ENCODE measurements at regions not wholly inside any gene's neighbourhood (a gene's known extent, or its start where the extent isn't known, plus 50 kb on each side); places are given as distances from the start of the nearest gene placed in this dataset.
A peak's percentile ranks its signal among the peaks of the same experiment; 100 is the strongest.

DNA sequence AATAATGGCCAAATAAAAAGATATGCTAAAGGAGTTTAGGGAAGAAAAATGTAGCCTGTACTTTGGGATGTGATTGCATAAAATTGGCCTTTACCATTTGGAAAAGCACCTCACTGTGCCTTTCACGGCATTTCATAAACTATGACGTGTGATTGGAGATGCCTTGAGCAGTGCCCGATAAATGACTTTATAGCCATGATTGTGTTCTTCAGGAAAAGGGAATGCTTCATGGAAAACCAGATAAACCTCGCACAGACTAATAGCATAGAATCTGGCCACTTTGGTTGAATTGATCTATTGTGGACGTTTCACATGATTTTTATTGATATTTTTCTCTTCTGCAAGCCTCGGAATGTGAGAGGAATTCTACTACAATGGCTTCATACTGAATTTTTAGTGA, 502.0 kb upstream of the MKI67 start:
- DNase-seq: no peak

DNA sequence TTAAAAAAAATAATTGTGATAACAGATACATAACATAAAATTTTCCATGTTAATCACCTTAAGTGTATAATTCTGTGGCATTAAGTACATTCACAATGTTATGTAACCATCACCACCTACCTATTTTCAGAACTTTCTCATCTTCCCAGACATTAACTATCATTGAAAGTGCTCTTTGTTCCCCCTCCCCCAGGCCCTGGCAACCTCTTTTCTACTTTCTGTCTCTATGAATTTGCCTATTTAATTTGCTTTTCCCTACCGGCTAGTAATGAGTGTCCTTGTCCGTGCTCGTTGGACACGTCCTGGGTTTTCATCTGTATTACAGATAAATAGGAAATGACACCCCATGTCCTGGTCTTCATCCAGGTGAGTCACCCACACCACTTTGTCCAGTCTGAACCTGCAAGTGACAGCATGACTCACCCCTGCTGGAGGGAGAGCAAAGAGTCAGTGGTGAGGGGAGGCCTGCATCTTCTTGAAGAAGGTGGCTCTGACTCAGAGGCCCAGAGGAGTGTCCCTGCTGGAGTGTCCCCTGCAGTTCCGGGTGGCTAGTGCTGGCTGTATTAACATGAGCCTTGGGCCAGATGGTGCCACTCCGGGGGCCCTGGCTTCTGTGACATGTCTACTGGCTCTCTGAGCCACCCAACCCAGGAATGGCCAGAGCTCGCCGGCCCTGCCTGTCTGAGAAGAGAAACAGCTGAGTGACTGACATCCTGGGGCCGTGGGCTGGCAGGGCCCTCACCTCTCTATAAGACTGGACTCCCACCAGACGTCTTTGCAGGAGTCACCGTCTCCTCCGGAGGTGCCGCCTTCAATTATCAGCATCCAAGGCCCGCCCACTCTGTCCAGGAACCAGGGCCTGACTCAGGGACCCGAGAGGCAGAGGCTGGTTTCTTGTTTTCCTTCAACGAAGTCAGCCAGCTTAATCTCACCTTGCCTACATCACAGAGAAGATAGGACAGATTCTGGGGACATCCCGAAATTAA, 503.2 kb upstream of the MKI67 start:
- no peak for DNase-seq

DNA sequence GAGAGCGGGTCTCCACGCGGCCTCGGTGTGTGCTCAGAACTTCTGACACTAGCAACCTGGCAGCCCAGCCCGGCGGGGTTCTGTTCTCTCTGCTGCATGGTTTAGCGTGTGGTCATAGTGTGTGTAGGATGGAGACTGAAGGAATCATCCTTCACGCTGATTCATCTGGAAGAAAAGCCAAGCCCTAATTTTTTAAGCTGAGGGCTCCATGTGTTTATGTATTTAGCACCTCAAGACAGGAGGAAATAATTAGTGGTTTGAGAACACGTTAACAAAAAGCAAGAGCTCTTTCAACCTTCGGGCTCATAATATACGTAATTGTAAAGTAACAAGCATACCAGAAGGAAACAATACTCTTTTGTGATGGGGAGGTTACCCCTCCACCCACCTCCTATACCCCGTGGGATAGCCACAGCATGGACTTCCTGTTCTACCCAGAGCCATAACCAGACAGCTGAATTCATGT, 504.6 kb upstream of the MKI67 start:
- no peak for DNase-seq

DNA sequence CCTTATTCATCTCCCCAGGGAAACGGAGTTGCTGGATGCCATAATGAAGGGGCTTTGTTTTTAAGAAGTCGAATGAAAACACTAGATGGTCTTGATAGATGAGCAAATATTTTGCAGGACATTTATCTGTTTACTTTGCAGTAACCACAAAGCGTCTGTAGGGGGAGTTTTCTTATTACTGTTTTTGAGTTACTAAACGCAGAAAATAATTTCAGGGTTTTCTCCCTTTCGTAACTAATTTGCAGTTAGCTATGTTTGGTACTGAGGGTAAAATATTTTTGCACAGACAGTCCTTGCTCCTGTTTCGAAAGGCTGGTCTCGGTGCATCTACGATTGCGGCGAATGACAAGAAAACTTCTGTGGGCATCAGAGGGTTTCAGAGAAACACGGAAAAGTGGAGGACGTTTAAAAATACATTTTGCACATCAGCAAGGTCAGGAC, 505.6 kb upstream of the MKI67 start:
- peak; percentile 22 for DNase-seq

DNA sequence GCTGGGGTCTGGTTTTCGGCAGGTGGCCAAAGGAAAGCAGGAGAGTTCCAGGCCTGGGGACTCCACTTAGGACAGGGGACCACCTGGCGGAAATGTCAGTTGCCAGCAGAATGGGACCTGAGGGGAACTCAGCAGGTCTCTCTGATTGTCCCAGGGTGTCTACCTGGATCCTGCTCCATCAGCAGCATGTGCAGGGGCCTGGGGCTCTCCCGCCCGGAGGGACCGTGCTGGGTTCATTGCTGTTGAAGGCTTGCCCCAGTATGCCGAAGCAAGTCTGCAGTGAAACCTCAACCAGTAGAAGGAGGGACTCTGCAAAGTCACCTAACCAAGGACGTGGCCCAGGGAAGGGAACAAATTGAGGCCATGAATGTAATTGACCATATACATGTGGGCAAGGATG, 506.5 kb upstream of the MKI67 start:
- no peak for DNase-seq

DNA sequence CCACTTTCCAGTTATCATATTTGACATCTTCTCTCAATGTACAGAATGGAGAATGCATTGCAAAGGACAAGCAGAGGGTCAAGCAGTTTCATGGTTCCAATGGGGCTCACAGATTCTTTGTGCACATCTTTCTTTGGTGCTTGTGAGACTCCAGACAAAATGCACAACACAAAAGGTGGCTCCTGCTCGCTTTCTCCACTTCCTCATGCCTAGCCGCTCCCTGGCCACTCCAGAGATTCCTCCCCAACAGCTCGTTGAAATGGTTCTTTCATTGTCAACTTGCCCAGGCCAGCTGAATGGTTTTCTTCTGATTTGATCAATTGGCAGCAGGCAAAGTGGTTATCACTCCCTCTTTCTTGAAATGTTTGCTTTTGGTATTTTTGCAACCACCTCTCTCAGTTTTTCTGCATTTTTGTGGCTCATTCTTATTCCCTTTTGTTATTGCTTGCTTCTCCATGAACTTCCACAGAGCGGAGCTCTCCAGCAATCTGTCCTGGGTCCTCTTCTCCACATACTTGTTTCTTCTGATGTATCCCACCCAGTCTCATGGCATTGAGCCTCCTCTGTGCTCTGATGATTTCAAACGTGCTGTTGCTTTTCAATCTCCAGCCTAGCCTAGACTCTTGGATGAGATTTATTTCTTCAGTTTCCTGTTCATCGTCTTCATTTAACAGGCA, 507.8 kb upstream of the MKI67 start:
- peak; percentile 3 for DNase-seq

DNA sequence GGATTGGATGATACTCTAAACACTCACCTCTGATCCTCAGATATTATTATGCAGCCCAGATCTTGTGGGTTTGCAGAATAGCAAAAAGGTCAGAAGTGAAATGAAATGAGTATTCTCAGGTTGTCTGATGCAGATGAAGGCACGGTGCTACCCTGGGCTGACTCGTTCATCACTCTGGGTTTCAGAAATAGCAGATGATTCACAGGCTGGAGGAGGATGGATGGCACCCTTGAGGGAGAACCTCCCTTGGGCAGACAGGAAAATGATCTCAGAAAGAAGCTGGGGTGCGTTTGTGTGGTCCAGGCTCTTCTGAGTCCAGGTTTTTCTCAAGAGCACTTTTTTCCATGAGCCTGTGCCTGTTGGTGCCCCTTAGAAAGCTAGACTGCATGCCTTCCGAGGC, 515.8 kb upstream of the MKI67 start:
- no peak for DNase-seq

DNA sequence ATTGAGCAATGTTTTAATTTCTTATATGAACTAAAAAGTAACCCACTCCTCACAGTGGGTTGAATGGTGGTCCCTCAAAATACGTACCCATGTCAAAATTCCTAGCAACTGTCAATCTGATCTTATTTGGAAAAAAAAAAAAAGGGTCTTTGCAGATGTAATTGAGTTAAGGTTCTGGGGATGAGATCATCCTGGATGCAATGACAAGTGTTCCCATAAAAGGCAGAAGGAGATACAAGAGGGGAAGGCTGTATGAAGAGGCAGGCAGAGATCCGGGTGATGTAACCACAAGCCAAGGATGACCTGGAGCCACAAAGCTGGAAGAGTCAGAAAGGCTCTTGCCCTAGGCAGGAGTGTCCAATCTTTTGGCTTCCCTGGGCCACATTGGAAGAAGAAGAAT, 516.3 kb upstream of the MKI67 start:
- DNase-seq: no peak

DNA sequence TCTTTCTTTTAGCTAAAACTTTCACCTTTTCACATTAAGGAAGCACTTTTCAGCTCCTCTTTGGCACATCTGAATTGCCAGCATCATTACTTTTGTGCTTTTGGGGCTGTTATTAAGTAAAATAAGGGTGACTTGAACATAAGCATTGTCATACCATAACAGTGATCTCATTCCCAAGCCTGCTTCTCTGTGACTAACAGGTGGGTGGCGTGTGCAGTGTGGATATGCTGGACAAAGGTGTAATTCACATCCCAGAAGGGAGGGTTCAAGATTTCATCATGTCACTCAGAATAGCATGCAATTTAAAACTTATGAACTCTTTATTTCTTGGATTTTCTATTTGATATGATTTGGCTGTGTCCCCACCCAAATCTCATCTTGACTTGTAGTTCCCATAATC, 517.4 kb upstream of the MKI67 start:
- DNase-seq: no peak

DNA sequence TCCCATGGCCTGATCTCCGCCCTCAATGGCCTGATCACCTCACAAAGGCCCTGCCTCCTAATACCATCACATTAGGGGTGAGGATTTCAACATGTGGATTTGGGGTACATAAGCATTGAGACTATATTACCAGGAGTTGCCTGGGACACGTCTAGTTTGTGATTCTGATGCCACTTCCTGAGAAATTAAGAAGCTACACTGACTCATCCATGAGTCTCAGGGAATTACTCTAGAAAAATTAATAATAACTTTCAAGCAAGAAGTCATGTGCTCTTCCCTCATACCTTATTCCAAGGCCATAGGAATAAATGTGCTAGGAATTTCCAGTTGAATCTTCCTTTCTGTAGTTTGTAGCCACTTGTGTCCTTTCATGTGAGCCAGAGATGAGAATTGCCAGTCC, 519.3 kb upstream of the MKI67 start:
- no peak for DNase-seq

DNA sequence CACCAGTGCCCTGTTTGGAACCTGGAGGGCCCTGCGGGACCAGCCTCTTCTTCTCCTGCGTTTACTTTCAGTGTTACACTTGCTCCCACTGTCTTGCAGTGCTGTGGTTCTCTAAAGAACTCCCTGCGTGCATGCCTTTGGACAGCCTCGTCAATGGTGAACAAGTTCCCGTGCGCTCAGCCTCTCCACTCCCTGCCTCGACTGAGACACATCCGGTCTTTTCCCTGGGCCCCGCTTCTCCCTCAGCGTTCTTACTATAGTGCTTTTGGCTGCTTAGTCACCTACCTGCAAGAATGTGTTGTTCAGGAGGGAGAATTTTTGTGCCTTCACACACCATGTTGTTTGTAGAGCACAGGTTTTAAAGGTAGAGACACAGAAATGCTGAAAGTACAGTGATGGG, 520.7 kb upstream of the MKI67 start:
- DNase-seq: no peak

DNA sequence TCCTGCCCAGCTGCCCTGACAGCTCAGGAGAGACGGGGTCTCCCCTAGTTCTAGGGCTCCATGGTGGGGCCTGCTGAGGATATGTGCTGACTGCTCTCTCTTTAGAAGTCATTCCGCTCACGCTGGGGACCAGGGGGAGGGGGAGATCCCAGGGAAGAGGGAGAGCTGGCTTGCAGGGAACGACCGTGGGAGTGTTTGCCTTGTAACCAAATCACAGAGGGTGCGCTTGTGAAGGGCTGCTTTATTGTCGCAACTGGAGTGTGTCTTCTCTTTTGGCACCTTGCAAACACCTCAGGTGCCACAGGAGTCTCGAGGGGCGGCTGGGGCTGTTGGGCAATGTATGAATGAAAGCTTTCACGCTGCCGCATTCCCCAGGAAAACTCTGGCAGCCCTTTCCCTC, 531.3 kb upstream of the MKI67 start:
- DNase-seq: no peak

DNA sequence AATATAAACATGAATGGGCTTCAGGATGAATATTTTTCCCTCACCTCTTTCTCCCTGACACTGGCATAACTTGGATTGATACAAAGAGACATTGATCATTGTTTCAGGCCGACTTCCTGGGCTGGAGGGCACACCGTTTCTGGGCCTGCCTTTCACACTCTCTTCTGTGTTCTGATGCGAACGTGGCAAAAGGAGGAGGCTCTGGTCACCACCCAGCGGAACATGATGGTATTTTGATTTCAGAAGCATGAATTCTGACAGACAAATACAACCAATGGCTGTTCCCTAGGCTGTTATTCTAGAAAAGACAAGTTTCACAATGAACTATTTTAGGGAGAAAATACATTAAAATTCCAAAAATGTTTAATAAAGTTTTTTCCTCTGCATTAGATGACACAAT, 534.5 kb upstream of the MKI67 start:
- DNase-seq: no peak

DNA sequence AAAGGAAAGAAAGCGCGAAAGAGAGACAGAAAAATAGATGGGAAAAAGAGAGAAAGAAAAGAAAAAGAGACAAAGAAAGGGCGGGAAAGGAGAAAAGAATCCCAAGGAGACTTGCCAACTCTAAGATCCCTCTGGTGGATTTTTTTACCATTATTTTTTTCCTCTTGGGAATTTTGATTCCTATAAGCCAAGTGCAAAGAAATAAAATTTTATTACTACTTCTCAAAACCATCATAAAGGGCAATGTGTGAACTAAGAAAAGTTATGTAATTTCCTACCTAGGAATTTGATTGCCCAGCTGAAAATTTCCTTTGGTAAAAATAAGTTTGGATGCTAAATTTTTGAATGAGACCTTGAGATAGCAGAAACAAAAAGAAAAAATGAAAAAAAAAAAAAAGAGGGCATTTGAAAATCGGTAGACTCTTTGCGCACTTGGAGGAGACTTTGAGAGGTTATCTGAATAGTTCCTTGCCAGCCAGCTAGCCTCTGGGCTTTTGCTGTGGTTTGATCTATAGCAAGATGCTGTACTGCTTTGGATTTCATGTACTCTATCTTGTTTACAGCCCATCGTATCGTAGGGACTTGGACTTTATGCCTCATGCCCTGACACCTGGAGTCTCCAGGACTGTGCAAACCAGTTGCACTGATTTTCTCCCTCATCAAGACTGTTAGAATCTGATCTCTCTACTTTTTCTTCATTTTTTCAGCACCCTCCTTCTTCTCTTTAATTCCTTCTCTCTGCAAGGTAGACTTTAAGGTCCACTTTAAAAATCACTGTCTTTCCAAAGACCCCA, 535.4 kb upstream of the MKI67 start:
- DNase-seq: no peak

DNA sequence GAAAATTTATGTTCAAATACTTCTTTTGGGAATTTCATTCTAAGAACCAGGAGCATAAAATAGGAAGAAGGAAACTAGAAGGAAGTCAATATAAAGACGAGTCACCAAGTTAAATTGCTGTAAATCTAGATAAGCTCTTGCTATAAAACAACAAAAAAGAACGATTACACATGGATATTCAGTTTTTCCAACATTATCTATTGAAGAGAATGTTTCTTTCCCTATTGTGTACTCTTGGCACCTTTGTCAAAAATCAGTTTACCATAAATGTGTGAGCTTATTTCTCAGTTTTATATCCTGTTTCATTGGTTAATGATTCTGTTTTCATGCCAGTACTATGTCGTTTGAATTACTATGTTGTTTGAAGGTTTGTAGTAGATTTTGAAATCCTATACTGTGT, 536.3 kb upstream of the MKI67 start:
- DNase-seq: no peak

DNA sequence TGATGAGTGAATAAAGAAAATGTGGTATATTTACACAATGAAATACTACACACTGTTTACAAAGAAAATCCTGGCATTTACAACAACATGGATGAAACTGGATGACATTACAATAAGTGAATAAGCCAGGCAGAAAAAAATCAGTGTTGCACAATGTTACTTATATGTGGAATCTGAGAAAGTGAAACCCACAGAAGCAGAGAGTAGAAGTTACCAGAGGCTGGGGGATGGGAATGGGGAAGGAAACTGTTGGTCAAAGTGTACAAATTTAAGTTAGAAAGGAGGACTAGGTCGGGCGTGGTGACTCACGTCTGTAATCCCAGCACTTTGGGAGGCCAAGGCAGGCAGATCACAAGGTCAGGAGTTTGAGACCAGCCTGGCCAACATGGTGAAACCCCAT, 538.5 kb upstream of the MKI67 start:
- DNase-seq: no peak

DNA sequence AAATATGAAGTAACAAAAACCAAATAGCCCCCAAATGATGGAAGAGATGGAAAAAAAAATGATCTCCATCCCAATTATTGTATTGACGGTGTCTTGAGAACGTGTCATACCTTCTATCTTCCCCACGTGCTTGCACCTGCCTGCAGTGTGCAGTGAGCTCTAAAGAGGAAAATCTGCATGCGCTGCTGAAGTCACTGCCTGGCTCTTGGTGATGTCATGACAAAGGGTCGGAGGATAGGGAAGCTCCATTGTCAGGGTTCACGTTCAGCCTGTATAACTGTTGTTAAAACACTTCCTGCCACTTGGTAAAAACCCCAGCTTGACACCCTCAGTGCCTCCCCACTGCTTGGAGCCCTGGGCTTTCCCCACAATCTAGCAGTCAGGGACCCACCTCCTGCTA, 549.2 kb upstream of the MKI67 start:
- DNase-seq: no peak

DNA sequence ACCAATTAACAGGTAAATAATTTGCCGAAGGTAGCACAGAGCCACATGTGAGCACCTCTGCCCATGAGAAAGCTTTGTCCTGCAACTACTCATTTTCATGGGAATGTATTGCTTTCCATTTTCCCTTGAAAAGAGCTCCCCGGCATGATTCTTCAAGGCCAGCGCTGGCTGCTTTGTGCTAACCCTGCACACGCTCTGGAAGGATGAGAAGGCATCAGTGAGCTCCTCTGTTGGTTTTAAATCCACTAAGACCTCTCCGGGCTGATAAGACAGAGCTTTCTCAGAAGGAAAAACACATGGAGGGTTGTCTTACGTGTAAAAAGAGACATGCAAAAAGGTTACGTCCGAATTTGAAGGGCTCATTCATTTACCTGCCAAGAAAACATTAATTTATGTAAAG, 553.9 kb upstream of the MKI67 start:
- no peak for DNase-seq

DNA sequence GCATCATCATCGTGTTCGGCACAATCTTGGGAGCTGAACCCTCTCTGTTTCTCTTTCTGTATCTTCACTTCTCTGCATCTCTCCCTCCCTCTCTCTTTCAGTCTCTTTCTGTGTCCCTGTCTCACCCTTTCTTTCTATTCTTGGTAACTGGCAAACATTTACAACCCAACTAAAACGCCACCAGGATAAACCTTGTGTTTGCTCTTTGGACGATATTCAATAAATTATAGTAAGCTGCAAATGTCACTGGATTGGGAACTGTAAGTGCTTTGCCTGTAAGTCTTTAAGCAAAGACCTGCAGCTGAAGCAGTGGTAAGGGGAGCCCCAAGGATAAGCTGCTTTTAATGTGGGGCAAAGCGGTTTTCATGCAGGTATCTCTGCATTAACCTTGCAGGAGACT, 558.0 kb upstream of the MKI67 start:
- no peak for DNase-seq

DNA sequence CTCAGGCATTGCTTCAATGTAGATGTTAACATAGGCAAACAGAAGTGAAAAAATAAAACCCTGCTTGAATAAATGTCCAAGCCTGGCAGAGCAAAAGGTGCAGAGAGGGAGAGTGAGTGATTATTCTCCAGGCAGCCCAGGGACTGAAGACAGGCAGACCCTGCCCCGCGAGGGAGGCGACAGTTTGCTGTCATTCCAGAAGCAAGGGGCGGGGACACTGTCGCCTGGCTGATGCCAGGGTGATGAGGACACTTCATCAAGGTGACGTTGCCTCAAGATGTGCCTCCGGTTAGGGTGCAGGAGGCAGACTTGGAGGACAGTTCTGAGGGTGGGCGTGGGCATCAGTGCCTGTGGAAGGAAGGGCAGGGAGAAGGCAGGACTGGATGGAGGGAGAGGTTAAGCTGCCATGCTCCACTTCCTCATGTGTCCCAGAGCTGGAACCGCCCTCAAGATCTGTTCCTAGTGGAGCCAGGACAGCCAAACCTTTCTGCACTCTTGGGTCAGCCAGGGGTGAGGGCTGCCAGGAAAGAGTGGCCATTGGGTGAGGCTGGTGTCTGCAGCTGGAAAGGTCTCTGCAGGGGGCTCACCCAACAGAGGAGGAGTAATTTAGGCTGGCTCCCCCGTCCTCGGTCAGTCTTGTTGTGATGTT, 560.5 kb upstream of the MKI67 start:
- no peak for DNase-seq

DNA sequence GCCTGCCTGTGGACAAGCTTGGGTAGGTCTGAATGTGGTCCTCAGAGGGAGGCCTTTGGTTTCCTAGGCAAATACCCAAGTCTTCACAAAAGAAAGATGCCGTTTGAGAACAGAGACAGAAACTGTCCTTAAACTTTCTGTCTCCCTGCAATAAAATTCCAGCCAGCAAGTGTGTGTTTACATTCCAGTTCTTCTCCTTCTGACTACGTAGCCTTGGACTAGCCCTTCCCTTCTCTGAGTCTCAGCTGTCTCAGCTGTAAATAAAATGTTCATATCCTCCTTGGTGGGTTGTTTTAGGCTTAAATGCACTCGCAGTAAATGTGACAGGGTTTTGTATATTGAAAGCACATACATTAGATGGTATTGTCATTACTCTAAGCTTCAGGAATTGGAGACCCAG, 561.2 kb upstream of the MKI67 start:
- no peak for DNase-seq

DNA sequence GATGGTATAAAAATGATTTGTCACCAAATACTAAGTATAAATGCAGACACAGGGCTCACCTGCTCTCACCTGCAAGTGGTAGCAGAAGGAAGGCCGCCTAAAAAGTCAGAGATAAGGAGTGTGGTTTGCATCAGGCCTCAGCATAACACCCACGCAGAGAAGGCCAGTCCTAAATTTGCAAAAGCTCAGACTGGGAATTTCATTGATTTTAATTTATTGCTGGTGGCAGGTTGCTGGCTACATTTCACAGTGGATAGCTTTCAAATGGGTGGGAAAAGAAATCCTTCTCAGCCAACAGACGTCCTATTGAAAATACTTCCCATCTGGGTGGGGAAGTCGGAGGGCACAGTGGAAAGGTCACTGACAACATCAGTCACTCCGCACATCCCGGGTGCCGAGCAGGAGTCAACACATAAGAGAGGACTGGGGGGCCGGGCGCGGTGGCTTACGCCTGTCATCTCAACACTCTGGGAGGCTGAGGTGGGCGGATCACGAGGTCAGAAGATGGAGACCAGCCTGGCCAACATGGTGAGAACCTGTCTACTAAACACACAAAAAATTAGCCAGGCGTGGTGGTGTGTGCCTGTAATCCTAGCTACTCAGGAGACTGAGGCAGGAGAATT, 561.8 kb upstream of the MKI67 start:
- DNase-seq: no peak
